PC-9 (cell line): ENCODE measurements at regions not wholly inside any gene's neighbourhood (a gene's known extent, or its start where the extent isn't known, plus 50 kb on each side); places are given as distances from the start of the nearest gene placed in this dataset.

Source experiments
- BruUV-seq: library from RNA; stranded (reverse); fragments of 400-500 nt; replicated peaks from 2 replicates; lab custom pipeline; 2021; lab: Mats Ljungman, UMichigan
- CTCF ChIA-PET: fragments of 300-600 bp; sonication (Branson Sonifier 250); formaldehyde crosslinking; loops from one replicate; lab custom pipeline; 2022; ENCODE audit warnings: antibody characterized with exemption; lab: Charles Lee
- POLR2A ChIA-PET: fragments of 300-600 bp; sonication (Branson Sonifier 250); formaldehyde crosslinking; loops from one replicate; lab custom pipeline; 2022; ENCODE audit warnings: antibody characterized with exemption; ENCODE audit not compliant: unreplicated experiment; lab: Charles Lee
- DNase-seq, 2 experiments: peaks; one replicate each; pipeline versions ENCODE4 v3.0.0 to v3.0.0-alpha.2; 2015 to 2022; ENCODE audit warnings: mixed read lengths in 1 of 2
- H2AFZ ChIP-seq: fragments of 200-600 bp; sonication (generic); 2 replicates; pipeline ENCODE4 v1.8.1; 2017; ENCODE audit warnings: antibody characterized with exemption
- H3F3A ChIP-seq: fragments of 200-600 bp; sonication (generic); 2 replicates; pipeline ENCODE4 v1.8.1; 2017; ENCODE audit warnings: antibody characterized with exemption, mild to moderate bottlenecking, low read depth; ENCODE audit not compliant: insufficient read depth
- H3K27ac ChIP-seq: fragments of 200-600 bp; sonication (generic); 2 replicates; pipeline ENCODE4 v1.6.1; 2016; ENCODE audit warnings: mixed run types
- H3K27me3 ChIP-seq: fragments of 200-600 bp; sonication (generic); 2 replicates; pipeline ENCODE4 v1.6.1; 2016; ENCODE audit warnings: low read depth, mixed run types; ENCODE audit not compliant: insufficient read depth
- H3K36me3 ChIP-seq: fragments of 200-600 bp; sonication (generic); 2 replicates; pipeline ENCODE4 v1.6.1; 2016; ENCODE audit warnings: low read depth, mixed run types
- H3K4me1 ChIP-seq: fragments of 200-600 bp; sonication (generic); replicated peaks from 2 replicates; pipeline ENCODE4 v1.6.1; 2016; ENCODE audit warnings: mixed run types; ENCODE audit not compliant: insufficient read depth
- H3K4me2 ChIP-seq: fragments of 200-600 bp; sonication (generic); 2 replicates; pipeline ENCODE4 v1.6.1; 2017; ENCODE audit warnings: mixed run types
- H3K4me3 ChIP-seq: fragments of 200-600 bp; sonication (generic); 2 replicates; pipeline ENCODE4 v1.6.1; 2016; ENCODE audit warnings: mixed run types
- H3K79me2 ChIP-seq: fragments of 200-600 bp; sonication (generic); 2 replicates; pipeline ENCODE4 v1.6.1; 2017; ENCODE audit warnings: low read depth, mixed run types
- H3K9me2 ChIP-seq: fragments of 200-600 bp; sonication (generic); 2 replicates; pipeline ENCODE4 v1.8.1; 2017; ENCODE audit warnings: mild to moderate bottlenecking; ENCODE audit not compliant: insufficient read depth
- H3K9me3 ChIP-seq: fragments of 200-600 bp; sonication (generic); 2 replicates; pipeline ENCODE4 v1.8.1; 2016; ENCODE audit warnings: low read depth; ENCODE audit not compliant: insufficient read depth
- H4K20me1 ChIP-seq: fragments of 200-600 bp; sonication (generic); 2 replicates; pipeline ENCODE4 v1.8.1; 2017; ENCODE audit not compliant: insufficient read depth
- EZH2 ChIP-seq: fragments of 200-600 bp; sonication (generic); IDR thresholded peaks from 2 replicates; pipeline ENCODE4 v1.8.0; 2017; ENCODE audit warnings: antibody characterized with exemption, low read depth
- intact Hi-C: fragments of 100-400 bp; cut with micrococcal nuclease; formaldehyde crosslinking; loops from one replicate; pipeline ENCODE4 v1.10.0; 2022; ENCODE audit not compliant: unreplicated experiment
- TF ChIP-seq, protein P1 (sequence below): fragments of 200-600 bp; sonication (generic); conservative IDR thresholded peaks from 2 replicates; pipeline ENCODE4 v1.6.1; 2017; ENCODE audit warnings: mixed run types, antibody characterized with exemption, mild to moderate bottlenecking, moderate library complexity

DNA sequence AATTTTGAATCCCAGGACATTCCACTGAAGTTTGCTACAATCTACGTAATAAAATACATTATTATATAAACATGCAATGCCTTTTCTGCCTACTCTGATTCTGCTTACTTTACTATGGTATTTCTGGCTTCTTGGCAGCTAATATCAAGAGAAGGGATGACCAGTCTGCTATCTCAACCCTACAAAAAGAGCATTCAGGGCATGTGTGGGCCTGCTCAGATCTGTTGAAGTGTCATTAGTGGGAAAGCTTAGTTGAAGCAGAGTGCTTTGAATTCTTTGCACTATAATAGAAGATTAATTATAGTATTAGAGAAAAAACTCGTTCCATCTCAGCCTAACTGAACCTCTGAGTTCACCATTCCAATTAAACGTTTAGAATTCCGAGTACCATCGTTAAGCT, 339.5 kb upstream of the ISL1 start:
- Histone ChIP-seq H3K9me2 (no peaks in the 10 kb centered on the region), H3K4me2 (no peak overlapping the region), H3F3A (no peaks in the 10 kb centered on the region), H3K79me2 (no peaks in the 10 kb centered on the region), H3K9me3 (no peaks in the 10 kb centered on the region), H4K20me1 (no peaks in the 10 kb centered on the region), H3K27me3 (no peaks in the 10 kb centered on the region), H2AFZ (no peak overlapping the region), H3K4me3 (no peak overlapping the region), H3K4me1 (no peaks in the 10 kb centered on the region), H3K27ac (no peak overlapping the region), H3K36me3 (no peaks in the 10 kb centered on the region)
- BruUV-seq = no TSS peak
- intact Hi-C loops = no loop called here
- ChIA-PET POLR2A (no interaction called here), CTCF (no interaction called here)
- TF ChIP-seq, protein P1, sequence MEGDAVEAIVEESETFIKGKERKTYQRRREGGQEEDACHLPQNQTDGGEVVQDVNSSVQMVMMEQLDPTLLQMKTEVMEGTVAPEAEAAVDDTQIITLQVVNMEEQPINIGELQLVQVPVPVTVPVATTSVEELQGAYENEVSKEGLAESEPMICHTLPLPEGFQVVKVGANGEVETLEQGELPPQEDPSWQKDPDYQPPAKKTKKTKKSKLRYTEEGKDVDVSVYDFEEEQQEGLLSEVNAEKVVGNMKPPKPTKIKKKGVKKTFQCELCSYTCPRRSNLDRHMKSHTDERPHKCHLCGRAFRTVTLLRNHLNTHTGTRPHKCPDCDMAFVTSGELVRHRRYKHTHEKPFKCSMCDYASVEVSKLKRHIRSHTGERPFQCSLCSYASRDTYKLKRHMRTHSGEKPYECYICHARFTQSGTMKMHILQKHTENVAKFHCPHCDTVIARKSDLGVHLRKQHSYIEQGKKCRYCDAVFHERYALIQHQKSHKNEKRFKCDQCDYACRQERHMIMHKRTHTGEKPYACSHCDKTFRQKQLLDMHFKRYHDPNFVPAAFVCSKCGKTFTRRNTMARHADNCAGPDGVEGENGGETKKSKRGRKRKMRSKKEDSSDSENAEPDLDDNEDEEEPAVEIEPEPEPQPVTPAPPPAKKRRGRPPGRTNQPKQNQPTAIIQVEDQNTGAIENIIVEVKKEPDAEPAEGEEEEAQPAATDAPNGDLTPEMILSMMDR = no peak
- no peak for TF ChIP-seq EZH2
- no peak for DNase-seq

DNA sequence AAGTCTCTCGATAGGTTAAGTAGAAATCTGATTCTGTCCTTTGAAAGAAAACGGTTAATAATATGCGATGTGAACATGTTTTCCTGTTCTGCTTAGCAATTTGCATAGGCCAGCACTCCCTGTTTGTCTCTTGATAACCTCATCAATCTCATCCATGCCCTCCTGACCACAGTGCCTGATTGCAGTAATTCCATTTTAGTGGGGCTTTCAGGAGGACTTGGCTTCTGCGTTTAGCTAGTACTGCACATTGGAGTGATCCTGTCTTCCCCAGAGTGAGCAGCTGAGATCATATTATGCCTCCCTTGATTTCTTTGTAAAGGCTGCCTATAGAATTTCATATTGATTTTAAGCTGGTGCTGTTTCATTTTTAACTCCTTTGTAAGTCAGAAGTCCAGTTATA, 335.9 kb upstream of the ISL1 start:
- CTCF ChIA-PET = no interaction called here

DNA sequence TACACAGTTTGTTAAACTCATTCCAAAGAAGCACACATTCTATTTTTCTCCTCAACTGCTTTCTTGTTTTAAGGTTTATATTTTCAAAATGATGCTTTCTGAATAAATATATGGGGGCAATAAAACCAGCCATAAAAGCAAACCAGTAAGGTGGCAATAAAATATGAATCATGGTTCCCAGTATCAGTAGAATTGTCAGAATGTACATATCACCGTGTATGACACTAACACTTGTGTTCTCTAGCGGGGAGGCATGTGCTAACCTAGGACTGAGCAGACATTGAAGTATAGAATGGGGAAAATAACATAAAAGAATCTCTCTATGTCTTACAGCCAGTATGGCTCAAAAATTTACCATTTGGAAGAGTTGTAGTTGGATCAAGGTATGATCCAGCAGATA, 329.9 kb upstream of the ISL1 start:
- H3F3A ChIP-seq = no peaks in the 10 kb centered on the region
- no peaks in the 10 kb centered on the region for H3K9me2 ChIP-seq
- no TSS peak for BruUV-seq
- no peak overlapping the region for H3K27ac ChIP-seq
- H3K27me3 ChIP-seq = no peaks in the 10 kb centered on the region
- no peaks in the 10 kb centered on the region for H3K4me1 ChIP-seq
- no peaks in the 10 kb centered on the region for H3K36me3 ChIP-seq
- no peak overlapping the region for H3K4me3 ChIP-seq
- CTCF ChIA-PET = no interaction called here
- no peak for DNase-seq
- TF ChIP-seq EZH2 = no peak
- TF ChIP-seq, protein P1 = no peak
- no peaks in the 10 kb centered on the region for H4K20me1 ChIP-seq
- H2AFZ ChIP-seq = no peak overlapping the region
- no peaks in the 10 kb centered on the region for H3K79me2 ChIP-seq
- no peaks in the 10 kb centered on the region for H3K9me3 ChIP-seq
- intact Hi-C loops = no loop called here
- no peak overlapping the region for H3K4me2 ChIP-seq
- POLR2A ChIA-PET = no interaction called here

More for the DNA sequence above, 335.9 kb upstream of the ISL1 start:
- POLR2A ChIA-PET = interaction anchor here (0.9 kb wide), 1 partner anchor 341 kb away, joined by 4 read pairs; no protein-coding TSS in a partner anchor
- H3K9me2 ChIP-seq = no peaks in the 10 kb centered on the region
- H3K9me3 ChIP-seq = no peaks in the 10 kb centered on the region
- TF ChIP-seq, protein P1 = no peak
- TF ChIP-seq EZH2 = no peak
- no peaks in the 10 kb centered on the region for H3K79me2 ChIP-seq
- no peaks in the 10 kb centered on the region for H4K20me1 ChIP-seq
- no peak overlapping the region for H3K4me2 ChIP-seq
- no peaks in the 10 kb centered on the region for H3K36me3 ChIP-seq
- H3K27ac ChIP-seq = no peak overlapping the region
- H2AFZ ChIP-seq = no peak overlapping the region
- intact Hi-C loops = no loop called here
- H3F3A ChIP-seq = no peaks in the 10 kb centered on the region
- no peaks in the 10 kb centered on the region for H3K27me3 ChIP-seq
- DNase-seq = no peak
- no peak overlapping the region for H3K4me3 ChIP-seq
- H3K4me1 ChIP-seq = no peaks in the 10 kb centered on the region
- BruUV-seq = no TSS peak
